ENCODE measurements at regions not wholly inside any gene's neighbourhood (a gene's known extent, or its start where the extent isn't known, plus 50 kb on each side); places are given as distances from the start of the nearest gene placed in this dataset.

DNA sequence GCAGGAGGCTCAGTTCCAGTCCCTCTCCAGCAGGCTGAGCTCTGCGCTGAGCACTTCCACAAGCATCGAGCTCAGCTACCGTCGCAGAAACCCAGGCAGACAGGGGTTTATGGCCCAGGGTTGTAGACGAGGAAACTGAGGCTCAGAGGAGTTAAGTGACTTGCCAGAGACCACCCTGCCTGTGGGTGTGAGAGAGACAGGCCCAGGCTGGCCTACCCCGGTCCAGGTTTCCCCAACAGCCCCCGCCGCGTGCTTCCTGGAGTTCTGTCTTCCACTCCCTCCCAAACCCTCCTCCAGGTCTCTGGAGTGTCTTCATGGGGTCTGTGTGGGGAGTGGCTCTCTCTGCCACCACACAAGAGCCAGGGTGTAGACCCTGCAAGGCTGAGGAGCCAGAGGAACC, 615.9 kb downstream of the PTPRU start:
- TF ChIP-seq GLIS3 (CRISPR knock-in tag; IDR thresholded peaks at IDR 0.05) = no peak
- no peak for TF ChIP-seq ZNF8 (CRISPR knock-in tag; IDR thresholded peaks at IDR 0.05)
- no peak for TF ChIP-seq PATZ1 (CRISPR knock-in tag; IDR thresholded peaks at IDR 0.05; ENCODE audit: borderline replicate concordance)
- no peak for TF ChIP-seq TCF4 (CRISPR knock-in tag; IDR thresholded peaks at IDR 0.05; ENCODE audit: borderline replicate concordance)
- TF ChIP-seq ZNF70 (CRISPR knock-in tag; IDR thresholded peaks at IDR 0.05) = no peak
- TF ChIP-seq CREB5 (CRISPR knock-in tag; IDR thresholded peaks at IDR 0.05; ENCODE audit: low read depth) = no peak
